ENCODE measurements at regions not wholly inside any gene's neighbourhood (a gene's known extent, or its start where the extent isn't known, plus 50 kb on each side); places are given as distances from the start of the nearest gene placed in this dataset.

GRCh38 chr3:148642616-148643015 lies 55.1 kb upstream of the AGTR1 start:
- TF ChIP-seq CTCF (IDR thresholded peaks at IDR 0.05; ENCODE audit: insufficient read depth, low read length, poor library complexity, severe bottlenecking) (no peak), EZH2phosphoT487 (conservative IDR thresholded peaks at IDR 0.05; ENCODE audit: low read length) (no peak)
